ENCODE measurements at regions not wholly inside any gene's neighbourhood (a gene's known extent, or its start where the extent isn't known, plus 50 kb on each side); places are given as distances from the start of the nearest gene placed in this dataset.

GRCh38 chr10:131706952-131707351 is 193.9 kb upstream of the PPP2R2D start:
- no peaks in the 10 kb centered on the region for H3K9me3 ChIP-seq (ENCODE audit: control insufficient read depth, low read depth, low read length)
- H3K27ac ChIP-seq (ENCODE audit: low read length) = no peak overlapping the region
- no peaks in the 10 kb centered on the region for H3K27me3 ChIP-seq (ENCODE audit: control insufficient read depth, insufficient read depth, low read length)
- H3K36me3 ChIP-seq (ENCODE audit: control insufficient read depth, low read depth, low read length) = no peaks in the 10 kb centered on the region
- H3K9ac ChIP-seq (ENCODE audit: low read length) = no peak overlapping the region
- no peaks in the 10 kb centered on the region for H3K4me1 ChIP-seq (ENCODE audit: control insufficient read depth, low read depth, low read length)
- H3K4me3 ChIP-seq (ENCODE audit: low read length) = no peak overlapping the region

DNA sequence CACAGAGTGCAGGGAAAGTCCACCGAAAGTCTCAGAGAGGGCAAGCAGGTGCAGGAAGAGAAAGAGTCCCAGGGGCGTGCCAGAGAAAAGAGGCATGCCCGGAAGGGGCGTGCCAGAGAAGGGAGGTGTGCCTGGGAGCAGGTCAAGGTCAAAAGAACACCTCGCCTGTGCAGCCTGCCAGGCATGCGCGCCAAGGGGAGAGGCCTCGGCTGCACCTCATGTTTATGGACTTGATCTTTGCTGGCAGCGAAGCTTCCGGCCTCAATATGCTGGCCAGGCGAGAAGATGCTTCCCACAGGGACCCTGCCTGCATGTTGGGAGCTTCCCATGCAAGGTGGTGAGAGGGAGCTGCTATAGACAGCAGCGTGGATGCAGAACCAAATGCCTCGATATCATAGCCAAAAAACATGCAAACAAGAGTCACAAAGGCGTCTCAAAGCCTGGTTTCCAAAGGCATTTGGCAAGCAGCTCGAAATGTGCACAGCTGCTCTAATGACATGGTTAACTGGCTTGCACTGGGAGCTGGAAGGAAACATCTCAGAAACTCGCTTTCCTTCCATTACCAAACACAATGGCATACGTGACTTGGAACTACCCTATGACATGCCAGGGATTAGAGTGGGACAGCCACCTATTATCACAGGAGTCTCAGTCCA is 192.5 kb upstream of the PPP2R2D start:
- no peaks in the 10 kb centered on the region for H3K9me3 ChIP-seq (ENCODE audit: control insufficient read depth, low read depth, low read length)
- H3K4me3 ChIP-seq (ENCODE audit: low read length) = no peak overlapping the region
- no peak overlapping the region for H3K9ac ChIP-seq (ENCODE audit: low read length)
- H3K27ac ChIP-seq (ENCODE audit: low read length) = no peak overlapping the region
- H3K36me3 ChIP-seq (ENCODE audit: control insufficient read depth, low read depth, low read length) = no peaks in the 10 kb centered on the region
- H3K4me1 ChIP-seq (ENCODE audit: control insufficient read depth, low read depth, low read length) = no peaks in the 10 kb centered on the region
- H3K27me3 ChIP-seq (ENCODE audit: control insufficient read depth, insufficient read depth, low read length) = no peaks in the 10 kb centered on the region

GRCh38 chr10:131710142-131710861 is 190.5 kb upstream of the PPP2R2D start:
- Histone ChIP-seq H3K4me1 (ENCODE audit: control insufficient read depth, low read depth, low read length) (no peaks in the 10 kb centered on the region), H3K27me3 (ENCODE audit: control insufficient read depth, insufficient read depth, low read length) (no peaks in the 10 kb centered on the region), H3K4me3 (ENCODE audit: low read length) (no peak overlapping the region), H3K9me3 (ENCODE audit: control insufficient read depth, low read depth, low read length) (no peaks in the 10 kb centered on the region), H3K27ac (ENCODE audit: low read length) (no peak overlapping the region), H3K9ac (ENCODE audit: low read length) (no peak overlapping the region), H3K36me3 (ENCODE audit: control insufficient read depth, low read depth, low read length) (no peaks in the 10 kb centered on the region)

DNA sequence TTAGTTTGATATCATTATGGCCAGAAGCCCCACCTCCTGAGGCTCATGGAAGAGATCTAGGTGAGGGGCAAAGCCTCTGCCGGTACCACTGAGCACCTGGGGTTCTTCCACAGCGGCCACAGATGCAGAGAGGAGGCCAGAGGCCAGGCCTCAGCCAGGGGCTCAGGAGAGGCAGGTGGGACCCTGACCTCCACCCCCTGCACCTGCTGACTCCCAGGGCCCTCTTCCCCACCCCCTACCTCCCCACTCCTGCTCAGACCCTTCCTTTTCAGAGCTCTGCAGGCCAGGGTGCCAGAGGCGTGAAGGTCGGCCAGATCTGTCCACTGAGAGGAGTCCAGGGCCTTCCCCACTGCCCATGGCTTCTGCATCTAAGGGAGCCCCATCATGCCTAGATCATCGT is 178.7 kb upstream of the PPP2R2D start:
- no peaks in the 10 kb centered on the region for H3K9me3 ChIP-seq (ENCODE audit: control insufficient read depth, low read depth, low read length)
- peaks cover 7% of the 10 kb centered on the region for H3K27me3 ChIP-seq (ENCODE audit: control insufficient read depth, insufficient read depth, low read length)
- H3K4me1 ChIP-seq (ENCODE audit: control insufficient read depth, low read depth, low read length) = peaks cover 3% of the 10 kb centered on the region
- no peak overlapping the region for H3K27ac ChIP-seq (ENCODE audit: low read length)
- H3K36me3 ChIP-seq (ENCODE audit: control insufficient read depth, low read depth, low read length) = no peaks in the 10 kb centered on the region
- no peak overlapping the region for H3K4me3 ChIP-seq (ENCODE audit: low read length)
- no peak overlapping the region for H3K9ac ChIP-seq (ENCODE audit: low read length)

DNA sequence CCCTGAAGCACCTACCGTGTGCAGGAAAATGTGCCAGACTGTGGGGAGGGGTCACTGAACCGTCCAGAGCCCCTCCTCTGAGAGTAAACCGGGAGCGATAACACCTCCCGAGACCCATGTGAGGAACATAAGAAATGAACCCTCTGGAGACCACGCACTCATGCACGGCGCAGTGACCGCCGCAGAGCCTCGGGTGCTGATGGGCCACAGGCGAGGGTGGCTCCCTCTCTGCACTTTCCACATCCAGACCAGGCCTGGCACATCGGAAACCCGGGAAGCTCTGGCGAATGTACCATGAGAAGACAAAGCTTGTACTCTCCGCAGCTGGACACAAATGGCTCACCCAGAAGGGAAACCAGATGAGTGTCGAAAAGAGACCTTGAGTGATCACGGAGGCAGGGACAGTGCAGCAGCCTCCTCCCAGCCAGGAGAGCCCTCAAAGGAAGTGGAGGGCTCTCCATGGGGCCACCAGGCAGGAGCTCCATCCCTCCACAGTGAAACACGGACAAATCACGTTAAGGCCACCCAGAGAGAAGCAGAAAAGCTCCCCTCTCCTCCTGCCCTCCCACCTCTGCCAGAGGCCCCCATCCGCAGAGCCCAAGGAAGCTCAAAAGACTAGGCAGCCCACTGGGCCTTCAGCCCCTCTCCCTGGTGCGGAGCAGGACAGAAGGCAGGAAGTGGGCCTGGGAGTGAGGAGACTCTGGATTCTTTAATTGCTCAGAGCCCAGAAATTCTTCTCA is 178.1 kb upstream of the PPP2R2D start:
- peaks cover 13% of the 10 kb centered on the region for H3K27me3 ChIP-seq (ENCODE audit: control insufficient read depth, insufficient read depth, low read length)
- H3K27ac ChIP-seq (ENCODE audit: low read length) = no peak overlapping the region
- no peaks in the 10 kb centered on the region for H3K36me3 ChIP-seq (ENCODE audit: control insufficient read depth, low read depth, low read length)
- H3K4me3 ChIP-seq (ENCODE audit: low read length) = no peak overlapping the region
- H3K4me1 ChIP-seq (ENCODE audit: control insufficient read depth, low read depth, low read length) = peaks cover 3% of the 10 kb centered on the region
- no peaks in the 10 kb centered on the region for H3K9me3 ChIP-seq (ENCODE audit: control insufficient read depth, low read depth, low read length)
- no peak overlapping the region for H3K9ac ChIP-seq (ENCODE audit: low read length)

GRCh38 chr10:131723297-131724168 is 177.3 kb upstream of the PPP2R2D start:
- Histone ChIP-seq H3K27me3 (ENCODE audit: control insufficient read depth, insufficient read depth, low read length) (peaks cover 19% of the 10 kb centered on the region), H3K4me1 (ENCODE audit: control insufficient read depth, low read depth, low read length) (peaks cover 3% of the 10 kb centered on the region)

DNA sequence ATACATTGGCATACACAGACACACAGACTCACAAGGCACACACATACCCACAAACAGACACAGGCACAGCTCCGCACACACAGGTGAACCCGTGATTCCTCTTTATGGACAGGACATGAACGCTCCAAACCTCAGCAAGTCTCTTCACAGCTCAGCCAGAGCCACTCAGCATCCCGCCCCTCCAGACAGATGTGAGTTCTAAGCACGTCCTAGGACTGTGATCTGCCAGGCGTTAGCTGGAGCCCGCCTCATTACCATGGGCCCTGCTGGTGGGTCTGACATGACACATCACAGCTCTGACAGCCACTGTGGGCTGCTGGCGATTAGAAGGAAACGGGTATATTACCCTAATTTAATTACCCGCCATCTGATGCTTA is 176.7 kb upstream of the PPP2R2D start:
- Histone ChIP-seq H3K4me1 (ENCODE audit: control insufficient read depth, low read depth, low read length) (peaks cover 3% of the 10 kb centered on the region), H3K9me3 (ENCODE audit: control insufficient read depth, low read depth, low read length) (no peaks in the 10 kb centered on the region), H3K4me3 (ENCODE audit: low read length) (no peak overlapping the region), H3K27me3 (ENCODE audit: control insufficient read depth, insufficient read depth, low read length) (peaks cover 19% of the 10 kb centered on the region), H3K27ac (ENCODE audit: low read length) (no peak overlapping the region), H3K36me3 (ENCODE audit: control insufficient read depth, low read depth, low read length) (no peaks in the 10 kb centered on the region), H3K9ac (ENCODE audit: low read length) (no peak overlapping the region)

More at GRCh38 chr10:131723297-131724168, 177.3 kb upstream of the PPP2R2D start:
- no peak overlapping the region for H3K4me3 ChIP-seq (ENCODE audit: low read length)
- H3K27ac ChIP-seq (ENCODE audit: low read length) = no peak overlapping the region
- H3K9ac ChIP-seq (ENCODE audit: low read length) = no peak overlapping the region
- H3K36me3 ChIP-seq (ENCODE audit: control insufficient read depth, low read depth, low read length) = no peaks in the 10 kb centered on the region
- no peaks in the 10 kb centered on the region for H3K9me3 ChIP-seq (ENCODE audit: control insufficient read depth, low read depth, low read length)

DNA sequence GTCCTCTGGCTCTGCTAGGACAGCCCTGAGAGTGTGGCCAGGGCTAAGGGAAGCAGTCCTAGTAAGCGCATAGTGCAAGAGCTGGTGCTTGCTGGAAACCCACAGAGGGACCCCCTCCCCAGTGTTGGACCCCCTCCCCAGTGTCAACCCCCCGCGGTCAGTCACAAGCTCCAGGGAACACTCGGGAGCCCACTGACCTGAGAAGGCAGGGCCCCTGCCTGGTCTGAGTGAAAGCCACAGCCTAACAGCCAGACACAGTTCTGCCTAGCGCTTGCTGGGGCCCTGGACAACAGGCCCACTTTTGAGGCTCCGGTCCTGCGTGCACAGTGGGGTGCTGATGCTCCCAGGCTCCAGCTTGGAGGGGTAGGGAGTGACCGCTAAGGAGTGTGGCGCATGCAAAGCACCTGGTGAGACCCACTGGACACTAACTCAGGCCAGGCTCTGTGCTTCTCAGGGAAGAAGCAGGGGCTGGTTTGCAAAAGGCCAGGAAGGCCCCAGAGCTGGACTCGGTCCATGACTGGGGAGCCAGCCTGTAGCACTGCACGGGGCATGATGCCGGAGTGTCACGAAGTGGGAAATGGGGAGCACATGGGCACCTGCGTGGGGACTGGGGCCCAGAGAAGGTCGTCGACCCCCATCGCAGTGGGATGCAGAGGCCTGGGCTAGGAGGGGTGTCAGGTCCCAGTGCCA is 175.8 kb upstream of the PPP2R2D start:
- H3K27ac ChIP-seq (ENCODE audit: low read length) = no peak overlapping the region
- no peak overlapping the region for H3K4me3 ChIP-seq (ENCODE audit: low read length)
- no peaks in the 10 kb centered on the region for H3K9me3 ChIP-seq (ENCODE audit: control insufficient read depth, low read depth, low read length)
- no peaks in the 10 kb centered on the region for H3K36me3 ChIP-seq (ENCODE audit: control insufficient read depth, low read depth, low read length)
- peaks cover 19% of the 10 kb centered on the region for H3K27me3 ChIP-seq (ENCODE audit: control insufficient read depth, insufficient read depth, low read length)
- no peak overlapping the region for H3K9ac ChIP-seq (ENCODE audit: low read length)
- peaks cover 3% of the 10 kb centered on the region for H3K4me1 ChIP-seq (ENCODE audit: control insufficient read depth, low read depth, low read length)

DNA sequence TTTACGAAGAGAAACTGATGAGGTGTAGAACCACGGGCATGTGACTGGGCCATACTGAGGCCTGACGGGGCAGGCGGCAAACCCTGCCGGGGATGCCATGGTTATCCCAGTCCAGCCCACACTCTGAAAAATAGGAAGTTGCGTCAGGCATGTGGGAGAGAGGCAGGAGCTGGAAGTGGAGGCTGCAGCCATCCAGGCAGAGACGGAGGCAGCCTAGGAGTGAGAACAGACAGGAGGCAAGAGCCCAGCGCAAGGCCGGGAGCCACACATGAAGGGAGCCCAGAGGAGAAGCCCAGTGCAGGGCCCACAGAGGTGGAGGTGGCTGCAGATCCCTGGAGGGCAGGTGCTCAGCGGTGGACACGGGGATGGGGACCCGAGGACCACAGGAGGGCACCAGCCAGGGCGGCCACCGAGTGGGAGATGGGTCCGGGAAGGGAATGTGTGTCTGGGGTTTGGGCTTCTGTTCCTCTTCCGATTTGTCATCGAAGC is 175.2 kb upstream of the PPP2R2D start:
- Histone ChIP-seq H3K4me3 (ENCODE audit: low read length) (no peak overlapping the region), H3K9ac (ENCODE audit: low read length) (no peak overlapping the region), H3K36me3 (ENCODE audit: control insufficient read depth, low read depth, low read length) (no peaks in the 10 kb centered on the region), H3K27me3 (ENCODE audit: control insufficient read depth, insufficient read depth, low read length) (peaks cover 19% of the 10 kb centered on the region), H3K27ac (ENCODE audit: low read length) (no peak overlapping the region), H3K4me1 (ENCODE audit: control insufficient read depth, low read depth, low read length) (peaks cover 3% of the 10 kb centered on the region), H3K9me3 (ENCODE audit: control insufficient read depth, low read depth, low read length) (no peaks in the 10 kb centered on the region)

DNA sequence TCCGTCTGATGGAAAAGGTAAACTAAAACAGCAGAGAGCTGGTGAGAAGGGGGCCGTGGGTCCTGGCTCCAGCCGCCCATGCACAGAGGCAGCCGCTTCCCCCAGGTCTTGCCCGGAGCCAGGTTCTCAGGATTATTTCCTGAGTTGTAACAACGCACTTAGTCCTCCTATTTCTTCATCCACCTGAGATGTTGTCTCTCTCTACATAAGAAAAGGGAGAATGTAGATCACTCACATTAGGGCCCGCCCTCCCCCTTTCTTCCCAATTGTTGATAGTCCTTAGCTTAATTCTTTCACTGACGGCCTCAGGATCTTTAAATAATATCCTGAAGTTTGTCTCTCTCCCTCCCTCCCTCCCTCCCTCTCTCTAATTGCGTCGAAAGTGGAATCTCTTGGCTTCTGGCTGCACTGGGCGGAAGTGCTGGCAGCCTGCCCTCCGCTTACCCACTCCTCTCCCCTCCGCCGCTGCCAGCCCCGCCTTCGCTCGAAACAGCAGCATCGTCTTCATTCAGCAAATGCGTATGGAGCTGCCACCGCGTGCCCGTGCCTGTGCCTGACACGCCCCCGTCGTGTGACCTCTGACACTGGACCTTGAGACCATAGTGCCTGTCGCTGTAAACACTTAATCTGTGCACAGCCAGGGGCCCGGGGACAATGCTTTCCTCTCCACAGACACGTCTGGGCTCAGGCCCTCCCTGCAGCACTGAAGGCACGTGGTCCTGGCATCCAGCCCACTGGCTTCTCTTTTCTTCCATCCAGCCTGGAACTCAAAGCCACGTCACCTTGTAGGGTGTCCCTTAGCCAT is 174.5 kb upstream of the PPP2R2D start:
- peaks cover 19% of the 10 kb centered on the region for H3K27me3 ChIP-seq (ENCODE audit: control insufficient read depth, insufficient read depth, low read length)
- peaks cover 3% of the 10 kb centered on the region for H3K4me1 ChIP-seq (ENCODE audit: control insufficient read depth, low read depth, low read length)
- H3K4me3 ChIP-seq (ENCODE audit: low read length) = no peak overlapping the region
- no peak overlapping the region for H3K9ac ChIP-seq (ENCODE audit: low read length)
- H3K9me3 ChIP-seq (ENCODE audit: control insufficient read depth, low read depth, low read length) = no peaks in the 10 kb centered on the region
- no peak overlapping the region for H3K27ac ChIP-seq (ENCODE audit: low read length)
- no peaks in the 10 kb centered on the region for H3K36me3 ChIP-seq (ENCODE audit: control insufficient read depth, low read depth, low read length)

Measured in iPS-18a (cell line).